ENCODE measurements at regions not wholly inside any gene's neighbourhood (a gene's known extent, or its start where the extent isn't known, plus 50 kb on each side); places are given as distances from the start of the nearest gene placed in this dataset.

GRCh38 chr17:33832262-33832661 is 422.8 kb upstream of the CCL2 start:
- H3K27me3 Mint-ChIP-seq = peaks cover 31% of the 10 kb centered on the region
- DNase-seq (ENCODE audit: low spot score in 2 of 2) (no peak), ATAC-seq (replicated peaks; ENCODE audit: extremely low read depth, poor library complexity, severe bottlenecking) (no peak)
- H3K36me3 Mint-ChIP-seq (ENCODE audit: insufficient read depth) = no peaks in the 10 kb centered on the region
- no peak overlapping the region for H3K4me3 Mint-ChIP-seq
- H3K9me3 Mint-ChIP-seq = no peaks in the 10 kb centered on the region
- H3K4me1 Mint-ChIP-seq = no peaks in the 10 kb centered on the region
- H3K27ac Mint-ChIP-seq (ENCODE audit: low read depth) = no peak overlapping the region

GRCh38 chr17:33837281-33837680 is 417.8 kb upstream of the CCL2 start:
- no peak for DNase-seq (ENCODE audit: low spot score in 2 of 2)
- Mint-ChIP-seq H3K27ac (ENCODE audit: low read depth) (no peak overlapping the region), H3K36me3 (ENCODE audit: insufficient read depth) (no peaks in the 10 kb centered on the region), H3K9me3 (no peaks in the 10 kb centered on the region), H3K4me1 (no peaks in the 10 kb centered on the region), H3K27me3 (peaks cover 43% of the 10 kb centered on the region), H3K4me3 (no peak overlapping the region)
- ATAC-seq (replicated peaks; ENCODE audit: extremely low read depth, poor library complexity, severe bottlenecking) = no peak

GRCh38 chr17:33838281-33838680 is 416.8 kb upstream of the CCL2 start:
- Mint-ChIP-seq H3K4me1 (no peaks in the 10 kb centered on the region), H3K4me3 (no peak overlapping the region), H3K27ac (ENCODE audit: low read depth) (no peak overlapping the region), H3K9me3 (no peaks in the 10 kb centered on the region), H3K36me3 (ENCODE audit: insufficient read depth) (no peaks in the 10 kb centered on the region), H3K27me3 (peaks cover 51% of the 10 kb centered on the region)
- DNase-seq (ENCODE audit: low spot score in 2 of 2) (no peak), ATAC-seq (replicated peaks; ENCODE audit: extremely low read depth, poor library complexity, severe bottlenecking) (no peak)

- Mint-ChIP-seq H3K4me3 (no peak overlapping the region), H3K36me3 (ENCODE audit: insufficient read depth) (no peaks in the 10 kb centered on the region), H3K9me3 (no peaks in the 10 kb centered on the region), H3K27me3 (peaks cover 44% of the 10 kb centered on the region), H3K4me1 (no peaks in the 10 kb centered on the region), H3K27ac (ENCODE audit: low read depth) (no peak overlapping the region)
- ATAC-seq (replicated peaks; ENCODE audit: extremely low read depth, poor library complexity, severe bottlenecking) (no peak), DNase-seq (ENCODE audit: low spot score in 2 of 2) (no peak)
Measured at GRCh38 chr17:33847900-33848299, 407.2 kb upstream of the CCL2 start.

GRCh38 chr17:33848433-33848832 is 406.7 kb upstream of the CCL2 start:
- no peak overlapping the region for H3K4me3 Mint-ChIP-seq
- no peaks in the 10 kb centered on the region for H3K9me3 Mint-ChIP-seq
- H3K27ac Mint-ChIP-seq (ENCODE audit: low read depth) = no peak overlapping the region
- ATAC-seq (replicated peaks; ENCODE audit: extremely low read depth, poor library complexity, severe bottlenecking) = no peak
- no peaks in the 10 kb centered on the region for H3K36me3 Mint-ChIP-seq (ENCODE audit: insufficient read depth)
- peaks cover 43% of the 10 kb centered on the region for H3K27me3 Mint-ChIP-seq
- no peak for DNase-seq (ENCODE audit: low spot score in 2 of 2)
- no peaks in the 10 kb centered on the region for H3K4me1 Mint-ChIP-seq

- DNase-seq (ENCODE audit: low spot score in 2 of 2) = no peak
- no peak for ATAC-seq (replicated peaks; ENCODE audit: extremely low read depth, poor library complexity, severe bottlenecking)
- Mint-ChIP-seq H3K4me1 (no peaks in the 10 kb centered on the region), H3K4me3 (no peak overlapping the region), H3K9me3 (no peaks in the 10 kb centered on the region), H3K36me3 (ENCODE audit: insufficient read depth) (peaks cover 2% of the 10 kb centered on the region), H3K27ac (ENCODE audit: low read depth) (no peak overlapping the region), H3K27me3 (peaks cover 51% of the 10 kb centered on the region)
Measured at GRCh38 chr17:33854596-33854995, 400.5 kb upstream of the CCL2 start.

- no peak overlapping the region for H3K4me3 Mint-ChIP-seq
- H3K9me3 Mint-ChIP-seq = no peaks in the 10 kb centered on the region
- peaks cover 2% of the 10 kb centered on the region for H3K36me3 Mint-ChIP-seq (ENCODE audit: insufficient read depth)
- no peak overlapping the region for H3K27ac Mint-ChIP-seq (ENCODE audit: low read depth)
- no peaks in the 10 kb centered on the region for H3K4me1 Mint-ChIP-seq
- DNase-seq (ENCODE audit: low spot score in 2 of 2) (no peak), ATAC-seq (replicated peaks; ENCODE audit: extremely low read depth, poor library complexity, severe bottlenecking) (no peak)
- H3K27me3 Mint-ChIP-seq = peaks cover 46% of the 10 kb centered on the region
Measured at GRCh38 chr17:33858121-33858520, 397.0 kb upstream of the CCL2 start.

- Mint-ChIP-seq H3K9me3 (no peaks in the 10 kb centered on the region), H3K27ac (ENCODE audit: low read depth) (no peak overlapping the region), H3K4me1 (no peaks in the 10 kb centered on the region), H3K4me3 (no peak overlapping the region), H3K27me3 (peaks cover 48% of the 10 kb centered on the region), H3K36me3 (ENCODE audit: insufficient read depth) (peaks cover 2% of the 10 kb centered on the region)
- DNase-seq (ENCODE audit: low spot score in 2 of 2) = no peak
- ATAC-seq (replicated peaks; ENCODE audit: extremely low read depth, poor library complexity, severe bottlenecking) = no peak
Measured at GRCh38 chr17:33858682-33859081, 396.4 kb upstream of the CCL2 start.

GRCh38 chr17:33862772-33863602 is 392.1 kb upstream of the CCL2 start:
- Mint-ChIP-seq H3K27me3 (peaks cover 50% of the 10 kb centered on the region), H3K4me3 (no peak overlapping the region), H3K9me3 (no peaks in the 10 kb centered on the region), H3K36me3 (ENCODE audit: insufficient read depth) (peaks cover 2% of the 10 kb centered on the region), H3K4me1 (no peaks in the 10 kb centered on the region), H3K27ac (ENCODE audit: low read depth) (no peak overlapping the region)
- DNase-seq (ENCODE audit: low spot score in 2 of 2) (no peak), ATAC-seq (replicated peaks; ENCODE audit: extremely low read depth, poor library complexity, severe bottlenecking) (no peak)

GRCh38 chr17:33864758-33865229 is 390.3 kb upstream of the CCL2 start:
- H3K27me3 Mint-ChIP-seq = peaks cover 49% of the 10 kb centered on the region
- DNase-seq (ENCODE audit: low spot score in 2 of 2) (no peak), ATAC-seq (replicated peaks; ENCODE audit: extremely low read depth, poor library complexity, severe bottlenecking) (no peak)
- no peaks in the 10 kb centered on the region for H3K4me1 Mint-ChIP-seq
- H3K36me3 Mint-ChIP-seq (ENCODE audit: insufficient read depth) = no peaks in the 10 kb centered on the region
- H3K4me3 Mint-ChIP-seq = no peak overlapping the region
- H3K27ac Mint-ChIP-seq (ENCODE audit: low read depth) = no peak overlapping the region
- H3K9me3 Mint-ChIP-seq = no peaks in the 10 kb centered on the region

- Mint-ChIP-seq H3K4me1 (no peaks in the 10 kb centered on the region), H3K9me3 (no peaks in the 10 kb centered on the region), H3K27me3 (peaks cover 63% of the 10 kb centered on the region), H3K4me3 (no peak overlapping the region), H3K36me3 (ENCODE audit: insufficient read depth) (no peaks in the 10 kb centered on the region), H3K27ac (ENCODE audit: low read depth) (no peak overlapping the region)
- DNase-seq (ENCODE audit: low spot score in 2 of 2) (no peak), ATAC-seq (replicated peaks; ENCODE audit: extremely low read depth, poor library complexity, severe bottlenecking) (no peak)
Measured at GRCh38 chr17:33868899-33869298, 386.2 kb upstream of the CCL2 start.

GRCh38 chr17:33870936-33871335 is 384.1 kb upstream of the CCL2 start:
- no peaks in the 10 kb centered on the region for H3K4me1 Mint-ChIP-seq
- H3K27ac Mint-ChIP-seq (ENCODE audit: low read depth) = no peak overlapping the region
- H3K4me3 Mint-ChIP-seq = no peak overlapping the region
- H3K9me3 Mint-ChIP-seq = no peaks in the 10 kb centered on the region
- DNase-seq (ENCODE audit: low spot score in 2 of 2) (no peak), ATAC-seq (replicated peaks; ENCODE audit: extremely low read depth, poor library complexity, severe bottlenecking) (no peak)
- no peaks in the 10 kb centered on the region for H3K36me3 Mint-ChIP-seq (ENCODE audit: insufficient read depth)
- peaks cover 72% of the 10 kb centered on the region for H3K27me3 Mint-ChIP-seq

- Mint-ChIP-seq H3K9me3 (no peaks in the 10 kb centered on the region), H3K27ac (ENCODE audit: low read depth) (no peak overlapping the region), H3K27me3 (peaks cover 72% of the 10 kb centered on the region), H3K4me3 (no peak overlapping the region), H3K36me3 (ENCODE audit: insufficient read depth) (no peaks in the 10 kb centered on the region), H3K4me1 (no peaks in the 10 kb centered on the region)
- no peak for DNase-seq (ENCODE audit: low spot score in 2 of 2)
- ATAC-seq (replicated peaks; ENCODE audit: extremely low read depth, poor library complexity, severe bottlenecking) = no peak
Measured at GRCh38 chr17:33871720-33872540, 383.2 kb upstream of the CCL2 start.
